Panc1 (cell line): ENCODE measurements at regions not wholly inside any gene's neighbourhood (a gene's known extent, or its start where the extent isn't known, plus 50 kb on each side); places are given as distances from the start of the nearest gene placed in this dataset.

Source experiments
- ATAC-seq: fragments of 200-7000 bp; cut with Tn5 transposase; 2 replicates; pipeline ENCODE4 v1.9.1; 2020; ENCODE audit warnings: mild to moderate bottlenecking, moderate library complexity
- BruUV-seq: library from RNA; stranded (reverse); fragments of 400-500 nt; replicated peaks from 2 replicates; lab custom pipeline; 2021; lab: Mats Ljungman, UMichigan
- CTCF ChIA-PET: fragments of 300-600 bp; sonication (Branson Sonifier 250); formaldehyde crosslinking; loops from one replicate; lab custom pipeline; 2022; ENCODE audit warnings: antibody characterized with exemption; lab: Charles Lee
- POLR2A ChIA-PET: fragments of 300-600 bp; sonication (Branson Sonifier 250); formaldehyde crosslinking; loops from one replicate; lab custom pipeline; 2022; ENCODE audit warnings: antibody characterized with exemption; lab: Charles Lee
- DNase-seq: peaks from one replicate; pipeline ENCODE4 v3.0.0-alpha.2; 2010; ENCODE audit warnings: low read depth, low spot score
- H3K27ac ChIP-seq: 2 replicates; pipeline ENCODE4 v1.5.1; 2011; ENCODE audit warnings: mild to moderate bottlenecking, low read length, inconsistent platforms
- H3K27me3 ChIP-seq: fragments of 200-500 bp; sonication (Bioruptor generic); 2 replicates; pipeline ENCODE4 v1.6.0; 2014; ENCODE audit warnings: low read length, inconsistent platforms; ENCODE audit not compliant: control insufficient read depth, insufficient read depth
- H3K36me3 ChIP-seq: fragments of 200-500 bp; sonication (Bioruptor generic); 2 replicates; pipeline ENCODE4 v1.5.1; 2014; ENCODE audit warnings: inconsistent platforms, mild to moderate bottlenecking, low read length, moderate library complexity; ENCODE audit not compliant: control insufficient read depth, insufficient read depth
- H3K4me1 ChIP-seq: 2 replicates; pipeline ENCODE4 v1.5.1; 2011; ENCODE audit warnings: inconsistent platforms, mild to moderate bottlenecking, low read length, moderate library complexity; ENCODE audit not compliant: control insufficient read depth, insufficient read depth
- H3K4me3 ChIP-seq, 2 experiments: 2 replicates each; pipeline ENCODE4 v1.5.1; 2011 to 2012; ENCODE audit warnings: low read depth in 2 of 2, low read length in 2 of 2, mild to moderate bottlenecking in 2 of 2, inconsistent platforms in 1 of 2, moderate library complexity in 1 of 2
- H3K9me3 ChIP-seq: fragments of 200-500 bp; sonication (Bioruptor generic); 2 replicates; pipeline ENCODE4 v1.5.1; 2014; ENCODE audit warnings: low read depth, mild to moderate bottlenecking, inconsistent platforms, low read length, moderate library complexity; ENCODE audit not compliant: control insufficient read depth, insufficient read depth
- CTCF ChIP-seq: fragments of 450-650 bp; IDR thresholded peaks from 2 replicates; pipeline ENCODE4 v1.5.1; 2017; ENCODE audit warnings: mild to moderate bottlenecking
- POLR2AphosphoS5 ChIP-seq: IDR thresholded peaks from 2 replicates; pipeline ENCODE4 v1.6.1; 2012; ENCODE audit warnings: mild to moderate bottlenecking, low read depth, low read length, moderate library complexity
- REST ChIP-seq, 2 experiments: IDR thresholded peaks; 2 replicates each; pipeline ENCODE4 v1.6.1; 2011 to 2012; ENCODE audit warnings: low read depth in 2 of 2, control low read depth in 1 of 2, low read length in 1 of 2, mild to moderate bottlenecking in 1 of 2, moderate library complexity in 1 of 2; ENCODE audit not compliant: insufficient read depth in 1 of 2
- SIN3A ChIP-seq: IDR thresholded peaks from 2 replicates; pipeline ENCODE4 v1.6.1; 2012; ENCODE audit warnings: low read depth, mild to moderate bottlenecking, low read length, moderate library complexity, borderline replicate concordance; ENCODE audit not compliant: insufficient read depth
- TCF7L2 ChIP-seq: IDR thresholded peaks from 2 replicates; pipeline ENCODE4 v1.6.1; 2011; ENCODE audit warnings: mild to moderate bottlenecking, low read depth, low read length, inconsistent platforms
- in situ Hi-C: cut with HindIII; loops from 2 replicates; pipeline ENCODE4 v1.10.0; 2016; ENCODE audit warnings: low sequenced_read_pairs, low pct_unique_long_range_greater_than_20kb
- intact Hi-C: fragments of 100-400 bp; cut with micrococcal nuclease; formaldehyde crosslinking; loops from one replicate; pipeline ENCODE4 v1.10.0; 2022; ENCODE audit not compliant: unreplicated experiment

GRCh38 chr18:38801640-38802039 lies 1236.0 kb upstream of the CELF4 start:
- in situ Hi-C loops (no loop called here), intact Hi-C loops (no loop called here)
- ChIA-PET CTCF (no interaction called here), POLR2A (no interaction called here)
- DNase-seq (no peak), ATAC-seq (no peak)
- TF ChIP-seq POLR2AphosphoS5 (no peak), TCF7L2 (no peak), REST (IDR thresholded peaks at IDR 0.05; ENCODE audit: insufficient read depth in 1 of 2, low read depth in 2 of 2, low read length in 1 of 2) (no peak), CTCF (no peak)
- H3K27me3 ChIP-seq: no peaks in the 10 kb centered on the region
- H3K4me1 ChIP-seq: no peaks in the 10 kb centered on the region
- no peak overlapping the region for H3K4me3 ChIP-seq
- BruUV-seq: no TSS peak
- H3K36me3 ChIP-seq: no peaks in the 10 kb centered on the region
- no peak overlapping the region for H3K27ac ChIP-seq
- H3K9me3 ChIP-seq: no peaks in the 10 kb centered on the region

DNA sequence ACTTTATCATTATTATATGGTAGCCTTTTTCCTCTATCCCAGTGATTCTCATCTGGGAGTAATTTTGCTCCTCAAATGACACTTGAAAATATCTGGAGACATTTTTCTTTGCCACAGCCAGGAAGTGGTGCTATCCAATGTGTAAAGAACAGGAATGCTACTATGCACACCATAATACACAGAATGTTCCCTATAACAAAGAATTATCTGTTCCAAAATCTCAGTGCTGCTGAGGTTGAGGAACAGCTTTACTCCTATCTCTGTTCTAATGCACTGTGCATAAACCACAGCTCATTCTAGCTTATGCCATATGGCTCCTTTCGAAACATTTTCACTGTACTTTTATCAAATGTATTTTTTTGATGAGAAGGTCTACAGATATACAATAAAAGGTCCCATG lies 1231.2 kb upstream of the CELF4 start:
- in situ Hi-C loops (no loop called here), intact Hi-C loops (no loop called here)
- DNase-seq (no peak), ATAC-seq (no peak)
- CTCF ChIA-PET: no interaction called here
- H3K4me1 ChIP-seq: no peaks in the 10 kb centered on the region
- POLR2A ChIA-PET: no interaction called here
- no peaks in the 10 kb centered on the region for H3K9me3 ChIP-seq
- TF ChIP-seq TCF7L2: no peak
- no peak for TF ChIP-seq SIN3A
- TF ChIP-seq POLR2AphosphoS5: no peak
- TF ChIP-seq REST (IDR thresholded peaks at IDR 0.05; ENCODE audit: insufficient read depth in 1 of 2, low read depth in 2 of 2, low read length in 1 of 2): no peak
- no peak for TF ChIP-seq CTCF
- no peak overlapping the region for H3K27ac ChIP-seq
- H3K4me3 ChIP-seq: no peak overlapping the region
- H3K27me3 ChIP-seq: no peaks in the 10 kb centered on the region
- no peaks in the 10 kb centered on the region for H3K36me3 ChIP-seq
- no TSS peak for BruUV-seq
